GM23338 (cell line): ENCODE measurements at regions not wholly inside any gene's neighbourhood (a gene's known extent, or its start where the extent isn't known, plus 50 kb on each side); places are given as distances from the start of the nearest gene placed in this dataset.

Experiments used
- CTCF ChIP-seq, 2 experiments: fragments of 200-600 bp in 1 of 2; sonication (generic) in 1 of 2; conservative IDR thresholded peaks; 2 replicates each; pipeline versions ENCODE4 v1.5.1 to v1.6.1; 2016 to 2017; ENCODE audit warnings: antibody characterized with exemption in 2 of 2, low read depth in 2 of 2, mild to moderate bottlenecking in 2 of 2, moderate library complexity in 1 of 2
- EZH2 ChIP-seq: fragments of 200-600 bp; sonication (generic); IDR thresholded peaks from one replicate; pipeline ENCODE4 v1.8.0; 2017; ENCODE audit warnings: antibody characterized with exemption, mild to moderate bottlenecking, low read depth; ENCODE audit not compliant: unreplicated experiment
- EZH2phosphoT487 ChIP-seq: fragments of 200-600 bp; sonication (generic); IDR thresholded peaks from one replicate; pipeline ENCODE4 v1.8.1; 2018; ENCODE audit warnings: antibody characterized with exemption; ENCODE audit not compliant: unreplicated experiment

- TF ChIP-seq CTCF (conservative IDR thresholded peaks at IDR 0.05; ENCODE audit: low read depth in 2 of 2): no peak
- no peak for TF ChIP-seq EZH2phosphoT487
- no peak for TF ChIP-seq EZH2
These were observed 531.7 kb upstream of the ARGLU1 start for GRCh38 chr13:107099661-107100060.
